ENCODE measurements at regions not wholly inside any gene's neighbourhood (a gene's known extent, or its start where the extent isn't known, plus 50 kb on each side); places are given as distances from the start of the nearest gene placed in this dataset.
"Not testable (repeated sequence)": the region's sequence is repeated elsewhere in the genome, so short reads cannot be mapped to it uniquely, and the experiment has no call there.

DNA sequence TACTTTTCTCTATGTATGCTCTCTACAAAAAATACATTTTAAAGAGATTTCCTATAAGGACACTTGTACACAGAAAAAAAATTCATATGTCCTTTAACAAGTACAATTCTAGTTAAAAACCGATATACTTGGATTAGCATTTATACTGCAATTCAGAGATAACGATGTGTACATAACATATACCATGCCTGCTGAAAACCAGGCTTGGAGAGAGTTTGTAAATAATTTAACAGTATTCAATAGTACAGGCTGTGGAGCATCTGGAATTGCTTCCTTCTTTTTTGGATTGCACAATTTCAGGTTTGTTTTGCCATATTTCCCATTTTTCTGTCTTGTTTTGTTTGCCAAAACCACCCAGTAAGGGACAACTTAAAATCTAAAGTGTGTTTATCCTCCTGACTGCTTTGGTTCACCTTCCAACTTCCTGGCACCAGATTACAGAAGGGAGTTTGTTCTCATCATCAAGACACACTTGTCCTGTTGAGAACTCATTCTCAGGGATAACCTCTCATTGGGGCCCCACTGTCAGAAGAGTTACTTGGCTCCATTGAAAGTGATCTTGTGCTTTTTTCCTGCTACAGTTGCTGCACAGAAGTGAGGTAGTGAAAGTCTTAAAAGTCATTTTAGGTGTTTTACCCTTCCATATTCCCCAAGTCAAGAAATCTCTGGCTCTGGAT is 1526.7 kb downstream of the KHDRBS2 start:
- H3K18ac ChIP-seq (ENCODE audit: extremely low read depth, low read length); H2BK20ac ChIP-seq (ENCODE audit: low read length); H3K27ac ChIP-seq (ENCODE audit: low read depth, low read length); H2BK120ac ChIP-seq (replicated peaks; ENCODE audit: low read depth, low read length); H3K79me1 ChIP-seq (ENCODE audit: low read depth, low read length); H4K20me1 ChIP-seq (replicated peaks in 1 of 2; ENCODE audit: control insufficient read depth in 1 of 2, insufficient read depth in 2 of 2, low read length in 2 of 2); H2BK5ac ChIP-seq (ENCODE audit: low read depth, low read length); H3K4me1 ChIP-seq (replicated peaks in 1 of 4; ENCODE audit: control insufficient read depth in 3 of 4, insufficient read depth in 4 of 4, low read length in 3 of 4); H3K9ac ChIP-seq (replicated peaks in 1 of 4; ENCODE audit: extremely low read depth in 1 of 4, low read depth in 3 of 4, low read length in 3 of 4); H3K4me3 ChIP-seq (ENCODE audit: extremely low read depth in 1 of 4, insufficient read depth in 2 of 4, low read depth in 3 of 4, low read length in 4 of 4); H2BK15ac ChIP-seq (ENCODE audit: low read length); H3K23ac ChIP-seq (ENCODE audit: insufficient read length); POLR2A ChIA-PET (ENCODE audit: partially characterized antibody); H3K4ac ChIP-seq (replicated peaks; ENCODE audit: insufficient read length, low read depth, low read length); H3K9me3 ChIP-seq (ENCODE audit: insufficient read depth in 2 of 2, low read depth in 1 of 2, low read length in 1 of 2); H3K79me2 ChIP-seq (ENCODE audit: control insufficient read depth in 1 of 2, insufficient read depth in 2 of 2, low read length in 2 of 2); H3K56ac ChIP-seq (replicated peaks; ENCODE audit: insufficient read length, low read depth, low read length); H3K14ac ChIP-seq (ENCODE audit: insufficient read length); H2AFZ ChIP-seq (ENCODE audit: low read length); H2BK12ac ChIP-seq (ENCODE audit: low read depth, low read length); CTCF ChIA-PET (ENCODE audit: partially characterized antibody); H3K27me3 ChIP-seq (replicated peaks in 1 of 4; ENCODE audit: control insufficient read depth in 3 of 4, extremely low read depth in 1 of 4, insufficient read depth in 3 of 4, low read length in 3 of 4); H4K5ac ChIP-seq (ENCODE audit: insufficient read length, low read depth, low read length); H3K4me2 ChIP-seq (ENCODE audit: insufficient read depth in 1 of 2, low read depth in 2 of 2, low read length in 2 of 2); H3K36me3 ChIP-seq (ENCODE audit: control insufficient read depth in 2 of 4, insufficient read depth in 4 of 4, low read length in 3 of 4); H4K91ac ChIP-seq (replicated peaks; ENCODE audit: insufficient read length, low read length); H4K8ac ChIP-seq (ENCODE audit: extremely low read depth, insufficient read depth, low read length); FAIRE-seq; DNase-seq (ENCODE audit: low read depth in 1 of 2, low spot score in 2 of 2); H3K23me2 ChIP-seq (ENCODE audit: low read depth, low read length); H2AK5ac ChIP-seq (ENCODE audit: low read depth, low read length): not testable (repeated sequence)
- 89% methylated on average over 2 of the region's 2 CpGs; no CpG with 5 or more reads in 1 of the 2 experiments for WGBS, 2 experiments (ENCODE audit: extremely low coverage in 1 of 2, insufficient coverage in 1 of 2, insufficient read length in 1 of 2, insufficient replicate concordance in 2 of 2, low coverage in 1 of 2, low lambda C conversion rate in 2 of 2, missing lambda C conversion rate in 1 of 2)

GRCh38 chr6:60758725-60759124 is 1527.3 kb downstream of the KHDRBS2 start:
- H3K23me2 ChIP-seq (ENCODE audit: low read depth, low read length); H3K56ac ChIP-seq (replicated peaks; ENCODE audit: insufficient read length, low read depth, low read length); H3K4me3 ChIP-seq (ENCODE audit: extremely low read depth in 1 of 4, insufficient read depth in 2 of 4, low read depth in 3 of 4, low read length in 4 of 4); H2BK15ac ChIP-seq (ENCODE audit: low read length); H2BK120ac ChIP-seq (replicated peaks; ENCODE audit: low read depth, low read length); H3K27ac ChIP-seq (ENCODE audit: low read depth, low read length); H3K4ac ChIP-seq (replicated peaks; ENCODE audit: insufficient read length, low read depth, low read length); POLR2A ChIA-PET (ENCODE audit: partially characterized antibody); FAIRE-seq; H2AFZ ChIP-seq (ENCODE audit: low read length); H3K9me3 ChIP-seq (ENCODE audit: insufficient read depth in 2 of 2, low read depth in 1 of 2, low read length in 1 of 2); DNase-seq (ENCODE audit: low read depth in 1 of 2, low spot score in 2 of 2); H3K79me2 ChIP-seq (ENCODE audit: control insufficient read depth in 1 of 2, insufficient read depth in 2 of 2, low read length in 2 of 2); H3K23ac ChIP-seq (ENCODE audit: insufficient read length); H4K8ac ChIP-seq (ENCODE audit: extremely low read depth, insufficient read depth, low read length); CTCF ChIA-PET (ENCODE audit: partially characterized antibody); H2BK12ac ChIP-seq (ENCODE audit: low read depth, low read length); H3K9ac ChIP-seq (replicated peaks in 1 of 4; ENCODE audit: extremely low read depth in 1 of 4, low read depth in 3 of 4, low read length in 3 of 4); H3K18ac ChIP-seq (ENCODE audit: extremely low read depth, low read length); H3K27me3 ChIP-seq (replicated peaks in 1 of 4; ENCODE audit: control insufficient read depth in 3 of 4, extremely low read depth in 1 of 4, insufficient read depth in 3 of 4, low read length in 3 of 4); H2AK5ac ChIP-seq (ENCODE audit: low read depth, low read length); H3K79me1 ChIP-seq (ENCODE audit: low read depth, low read length); H2BK5ac ChIP-seq (ENCODE audit: low read depth, low read length); H3K4me1 ChIP-seq (replicated peaks in 1 of 4; ENCODE audit: control insufficient read depth in 3 of 4, insufficient read depth in 4 of 4, low read length in 3 of 4); H4K20me1 ChIP-seq (replicated peaks in 1 of 2; ENCODE audit: control insufficient read depth in 1 of 2, insufficient read depth in 2 of 2, low read length in 2 of 2); H4K91ac ChIP-seq (replicated peaks; ENCODE audit: insufficient read length, low read length); H4K5ac ChIP-seq (ENCODE audit: insufficient read length, low read depth, low read length); H3K36me3 ChIP-seq (ENCODE audit: control insufficient read depth in 2 of 4, insufficient read depth in 4 of 4, low read length in 3 of 4); H3K14ac ChIP-seq (ENCODE audit: insufficient read length); H3K4me2 ChIP-seq (ENCODE audit: insufficient read depth in 1 of 2, low read depth in 2 of 2, low read length in 2 of 2); H2BK20ac ChIP-seq (ENCODE audit: low read length): not testable (repeated sequence)
- WGBS, 2 experiments (ENCODE audit: extremely low coverage in 1 of 2, insufficient coverage in 1 of 2, insufficient read length in 1 of 2, insufficient replicate concordance in 2 of 2, low coverage in 1 of 2, low lambda C conversion rate in 2 of 2, missing lambda C conversion rate in 1 of 2) = 92% methylated on average over 8 of the region's 9 CpGs; no CpG with 5 or more reads in 1 of the 2 experiments

Measured in H1 (cell line).